ENCODE measurements at regions not wholly inside any gene's neighbourhood (a gene's known extent, or its start where the extent isn't known, plus 50 kb on each side); places are given as distances from the start of the nearest gene placed in this dataset.
"Not testable (repeated sequence)": the region's sequence is repeated elsewhere in the genome, so short reads cannot be mapped to it uniquely, and the experiment has no call there.

- no peak overlapping the region for H3K9ac ChIP-seq (ENCODE audit: low read depth in 2 of 2, low read length in 2 of 2)
- no peaks in the 10 kb centered on the region for H3K9me3 ChIP-seq
- no peak overlapping the region for H3K27ac ChIP-seq
- no peak for DNase-seq
- no peaks in the 10 kb centered on the region for H3K36me3 ChIP-seq
- intact Hi-C loops (cut with DNase I) = no loop called here
- no peaks in the 10 kb centered on the region for H3K4me1 ChIP-seq
- TF ChIP-seq CTCF (IDR thresholded peaks at IDR 0.05) = no peak
- H3K27me3 ChIP-seq = no peaks in the 10 kb centered on the region
- no peak overlapping the region for H3K4me3 ChIP-seq
Observed at GRCh38 chr16:16994831-16995230, 475.9 kb downstream of the XYLT1 start.

GRCh38 chr16:16996827-16997226 lies 473.9 kb downstream of the XYLT1 start:
- TF ChIP-seq CTCF (IDR thresholded peaks at IDR 0.05) = no peak
- Histone ChIP-seq H3K36me3 (no peaks in the 10 kb centered on the region), H3K9ac (ENCODE audit: low read depth in 2 of 2, low read length in 2 of 2) (no peak overlapping the region), H3K27ac (no peak overlapping the region), H3K4me1 (no peaks in the 10 kb centered on the region), H3K9me3 (no peaks in the 10 kb centered on the region), H3K27me3 (no peaks in the 10 kb centered on the region), H3K4me3 (no peak overlapping the region)
- intact Hi-C loops (cut with DNase I) = no loop called here
- DNase-seq = no peak

DNA sequence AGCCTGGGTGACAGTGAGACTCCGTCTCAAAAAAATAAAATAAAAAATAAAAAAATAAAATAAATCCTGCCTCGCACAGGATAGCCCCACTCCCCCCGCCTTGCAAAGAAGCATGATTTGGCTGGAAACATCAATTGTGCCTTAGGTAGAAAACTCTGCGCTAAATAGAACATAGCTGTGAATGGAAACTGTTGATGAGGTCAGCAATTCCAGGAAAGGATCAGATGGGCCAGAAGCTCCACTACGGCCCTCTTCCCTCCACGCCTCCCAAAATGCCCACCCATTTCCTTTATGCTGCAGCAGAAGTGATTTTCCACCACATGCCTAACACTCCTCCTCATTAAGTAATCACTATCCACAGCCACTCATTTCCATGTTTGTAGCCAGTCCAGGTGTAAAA lies 473.4 kb downstream of the XYLT1 start:
- Histone ChIP-seq H3K4me1 (no peaks in the 10 kb centered on the region), H3K27me3 (no peaks in the 10 kb centered on the region), H3K9me3 (no peaks in the 10 kb centered on the region), H3K4me3 (no peak overlapping the region), H3K9ac (ENCODE audit: low read depth in 2 of 2, low read length in 2 of 2) (no peak overlapping the region), H3K36me3 (no peaks in the 10 kb centered on the region), H3K27ac (no peak overlapping the region)
- intact Hi-C loops (cut with DNase I) = no loop called here
- no peak for TF ChIP-seq CTCF (IDR thresholded peaks at IDR 0.05)
- no peak for DNase-seq

- Histone ChIP-seq H3K4me1 (no peaks in the 10 kb centered on the region), H3K4me3 (no peak overlapping the region), H3K9me3 (no peaks in the 10 kb centered on the region), H3K27me3 (no peaks in the 10 kb centered on the region), H3K27ac (no peak overlapping the region), H3K36me3 (no peaks in the 10 kb centered on the region), H3K9ac (ENCODE audit: low read depth in 2 of 2, low read length in 2 of 2) (no peak overlapping the region)
- DNase-seq = no peak
- TF ChIP-seq CTCF (IDR thresholded peaks at IDR 0.05) = no peak
- intact Hi-C loops (cut with DNase I) = no loop called here
Observed at GRCh38 chr16:17001471-17001870, 469.3 kb downstream of the XYLT1 start.

GRCh38 chr16:17002565-17002964 lies 468.2 kb downstream of the XYLT1 start:
- H3K4me1 ChIP-seq = no peaks in the 10 kb centered on the region
- H3K9ac ChIP-seq (ENCODE audit: low read depth in 2 of 2, low read length in 2 of 2) = no peak overlapping the region
- H3K36me3 ChIP-seq = no peaks in the 10 kb centered on the region
- no peaks in the 10 kb centered on the region for H3K27me3 ChIP-seq
- no peak overlapping the region for H3K27ac ChIP-seq
- no peak overlapping the region for H3K4me3 ChIP-seq
- DNase-seq = no peak
- no peaks in the 10 kb centered on the region for H3K9me3 ChIP-seq
- TF ChIP-seq CTCF (IDR thresholded peaks at IDR 0.05) = no peak
- intact Hi-C loops (cut with DNase I) = no loop called here

DNA sequence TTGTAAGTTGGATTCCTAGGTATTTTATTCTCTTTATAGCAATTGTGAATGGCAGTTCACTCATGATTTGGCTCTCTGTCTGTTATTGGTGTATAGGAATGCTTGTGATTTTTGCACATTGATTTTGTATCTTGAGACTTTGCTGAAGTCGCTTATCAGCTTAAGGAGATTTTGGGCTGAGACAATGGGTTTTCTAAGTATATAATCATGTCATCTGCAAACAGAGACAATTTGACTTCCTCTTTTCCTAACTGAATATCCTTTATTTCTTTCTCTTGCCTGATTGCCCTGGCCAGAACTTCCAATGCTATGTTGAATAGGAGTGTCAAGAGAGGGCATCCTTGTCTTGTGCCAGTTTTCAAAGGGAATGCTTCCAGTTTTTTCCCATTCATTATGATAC lies 464.8 kb downstream of the XYLT1 start:
- H3K36me3 ChIP-seq; H3K27ac ChIP-seq; H3K9me3 ChIP-seq; H3K4me3 ChIP-seq; intact Hi-C loops (cut with DNase I); H3K27me3 ChIP-seq; H3K9ac ChIP-seq (ENCODE audit: low read depth in 2 of 2, low read length in 2 of 2); DNase-seq; H3K4me1 ChIP-seq: not testable (repeated sequence)
